ENCODE measurements at regions not wholly inside any gene's neighbourhood (a gene's known extent, or its start where the extent isn't known, plus 50 kb on each side); places are given as distances from the start of the nearest gene placed in this dataset.

- H3K27me3 ChIP-seq = peaks cover 0 to 54% (median 11%) of the 10 kb centered on the region in 9 donors
- no peak overlapping the region for H3K27ac ChIP-seq
- H3K4me3 ChIP-seq = no peak overlapping the region
- H3K36me3 ChIP-seq = no peaks in the 10 kb centered on the region
- H3K9me3 ChIP-seq = no peaks in the 10 kb centered on the region
- DNase-seq (no peak), ATAC-seq (no peak)
- 88 to 93% (median 91%) methylated on average over 1 of the region's 1 CpG for WGBS, 4 donors
- TF ChIP-seq CTCF (IDR thresholded peaks at IDR 0.05) = no peak
- TF ChIP-seq POLR2A (IDR thresholded peaks at IDR 0.05) = no peak
- no peaks in the 10 kb centered on the region for H3K4me1 ChIP-seq
- intact Hi-C loops (cut with DNase I) = no loop called here
Observed at GRCh38 chr22:49138250-49138790, 689.4 kb downstream of the BRD1 start.

GRCh38 chr22:49137206-49137840, 690.4 kb downstream of the BRD1 start:
- TF ChIP-seq CTCF (IDR thresholded peaks at IDR 0.05) (no peak), POLR2A (IDR thresholded peaks at IDR 0.05) (no peak)
- Histone ChIP-seq H3K4me3 (no peak overlapping the region), H3K27me3 (peaks cover 0 to 54% (median 11%) of the 10 kb centered on the region in 9 donors), H3K4me1 (no peaks in the 10 kb centered on the region), H3K36me3 (no peaks in the 10 kb centered on the region), H3K27ac (no peak overlapping the region), H3K9me3 (no peaks in the 10 kb centered on the region)
- ATAC-seq = no peak
- intact Hi-C loops (cut with DNase I) = no loop called here
- WGBS, 4 donors = 77 to 86% (median 81%) methylated on average over 5 to 7 of the region's 7 CpGs
- peak in 1 of 5 donors; percentile 32 for DNase-seq

GRCh38 chr22:49136816-49137180, 690.9 kb downstream of the BRD1 start:
- Histone ChIP-seq H3K36me3 (no peaks in the 10 kb centered on the region), H3K27me3 (peaks cover 0 to 48% (median 11%) of the 10 kb centered on the region in 9 donors), H3K9me3 (no peaks in the 10 kb centered on the region), H3K4me3 (no peak overlapping the region), H3K27ac (no peak overlapping the region), H3K4me1 (no peaks in the 10 kb centered on the region)
- WGBS, 4 donors = 83 to 88% (median 85%) methylated on average over 9 of the region's 9 CpGs
- TF ChIP-seq CTCF (IDR thresholded peaks at IDR 0.05) (no peak), POLR2A (IDR thresholded peaks at IDR 0.05) (no peak)
- ATAC-seq (no peak), DNase-seq (no peak)
- intact Hi-C loops (cut with DNase I) = no loop called here

- no peak overlapping the region for H3K27ac ChIP-seq
- H3K4me1 ChIP-seq = no peaks in the 10 kb centered on the region
- TF ChIP-seq CTCF (IDR thresholded peaks at IDR 0.05) (no peak), POLR2A (IDR thresholded peaks at IDR 0.05) (no peak)
- no peaks in the 10 kb centered on the region for H3K9me3 ChIP-seq
- H3K4me3 ChIP-seq = no peak overlapping the region
- ATAC-seq = no peak
- 58 to 66% (median 65%) methylated on average over 25 of the region's 25 CpGs for WGBS, 4 donors
- peak in 1 of 5 donors; percentile 37 for DNase-seq
- intact Hi-C loops (cut with DNase I) = no loop called here
- no peaks in the 10 kb centered on the region for H3K36me3 ChIP-seq
- H3K27me3 ChIP-seq = peaks cover 0 to 43% (median 10%) of the 10 kb centered on the region in 9 donors
Observed at GRCh38 chr22:49136041-49136815, 691.4 kb downstream of the BRD1 start.

Measured in heart left ventricle (tissue), 16 donors.